ENCODE measurements at regions not wholly inside any gene's neighbourhood (a gene's known extent, or its start where the extent isn't known, plus 50 kb on each side); places are given as distances from the start of the nearest gene placed in this dataset.
"Not testable (repeated sequence)": the region's sequence is repeated elsewhere in the genome, so short reads cannot be mapped to it uniquely, and the experiment has no call there.

DNA sequence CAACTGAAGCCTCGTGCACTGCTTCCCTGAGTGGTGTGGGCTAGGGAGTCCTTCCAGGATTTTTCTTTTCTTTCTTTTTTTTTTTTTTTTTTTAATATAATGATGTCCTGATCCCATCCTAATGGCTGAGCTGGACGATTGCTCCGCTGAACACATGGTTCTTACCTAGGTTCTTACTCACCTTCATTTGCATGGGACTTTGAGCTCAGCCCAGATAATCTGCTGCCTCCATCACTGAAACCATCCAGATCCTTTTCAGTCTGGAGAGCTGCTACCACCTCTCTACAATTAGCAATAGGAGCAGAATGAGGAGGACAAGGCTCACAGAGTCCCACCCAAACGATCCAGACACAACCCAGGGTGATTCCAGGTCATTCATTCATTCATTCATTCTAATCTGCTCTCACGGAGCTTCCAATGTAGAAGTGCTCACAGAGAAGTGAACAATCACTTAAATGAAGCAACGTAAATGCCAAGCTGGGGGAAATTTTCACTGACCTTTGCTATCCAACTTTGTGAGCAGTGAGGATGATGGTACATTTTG lies 246.3 kb upstream of the RREB1 start:
- DNase-seq (ENCODE audit: extremely low read depth in 1 of 2, low read depth in 1 of 2) = no peak

DNA sequence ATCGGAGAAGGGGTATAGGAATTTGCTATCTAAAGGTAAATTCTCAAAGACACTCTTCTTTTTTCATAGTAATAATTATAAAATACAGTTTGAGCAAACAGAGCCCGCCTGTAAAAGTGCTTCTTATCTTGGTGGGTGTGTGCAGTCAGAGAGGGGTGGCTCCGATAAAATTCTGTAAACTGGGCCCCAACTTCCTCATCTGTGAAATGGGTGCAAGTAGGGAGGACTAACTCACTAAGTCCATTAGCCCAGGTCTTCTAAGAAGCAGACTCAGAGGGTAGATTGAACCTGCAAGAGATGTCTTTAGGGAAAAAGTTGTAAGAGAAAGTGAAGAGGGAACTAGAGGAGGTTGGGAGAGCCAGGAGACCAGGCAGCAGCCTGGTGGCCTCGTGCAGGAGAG lies 245.8 kb upstream of the RREB1 start:
- DNase-seq (ENCODE audit: extremely low read depth in 1 of 2, low read depth in 1 of 2) = no peak

DNA sequence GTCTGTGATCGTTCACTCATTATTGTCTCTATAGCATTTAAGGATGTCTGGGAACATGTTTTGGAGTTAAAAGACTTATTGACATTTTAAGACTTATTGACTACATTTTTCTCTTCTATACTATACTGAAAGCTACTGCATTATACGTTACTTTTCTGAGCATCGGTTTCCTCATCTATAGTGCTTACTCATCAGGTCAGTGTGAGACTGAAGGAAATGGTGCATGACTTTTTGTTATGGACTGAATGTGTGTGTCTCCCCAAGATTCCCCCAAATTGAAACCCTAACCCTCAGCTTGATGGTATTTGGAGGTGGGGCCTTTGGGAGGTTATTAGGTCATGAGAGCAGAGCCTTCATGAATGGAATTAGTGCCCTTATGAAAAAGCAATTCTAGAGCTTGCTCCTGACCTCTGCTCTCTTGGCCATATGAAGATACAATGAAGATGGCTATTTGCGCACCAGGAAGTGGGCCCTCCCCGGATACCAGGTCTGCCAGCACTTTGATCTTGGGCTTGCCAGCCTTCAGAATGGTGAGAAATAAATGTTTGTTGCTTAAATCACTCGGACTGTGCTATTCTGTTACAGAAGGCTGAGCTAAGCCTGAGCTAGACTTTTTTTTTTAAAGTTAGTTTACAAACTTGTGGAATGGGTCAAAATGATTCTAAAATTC lies 243.7 kb upstream of the RREB1 start:
- DNase-seq (ENCODE audit: extremely low read depth in 1 of 2, low read depth in 1 of 2) = no peak

DNA sequence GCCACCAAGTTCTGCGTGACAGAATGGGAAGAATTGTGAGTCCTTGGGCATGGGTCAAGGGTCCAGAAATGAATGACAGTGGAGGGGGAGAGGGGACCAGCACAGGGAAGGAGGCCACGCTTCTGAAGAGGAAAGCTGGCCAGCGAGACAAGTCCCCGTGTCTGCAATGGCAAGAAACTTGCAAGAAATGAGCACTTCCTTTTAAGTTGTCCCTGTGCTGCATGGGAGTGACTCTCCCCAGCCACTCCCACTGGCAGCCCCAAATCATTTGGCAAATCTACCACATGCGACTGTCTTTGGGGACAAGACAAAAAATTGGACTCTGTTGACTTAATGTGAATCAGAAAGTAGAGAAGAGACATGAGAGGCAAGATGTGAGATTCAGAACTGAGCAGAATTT lies 242.2 kb upstream of the RREB1 start:
- DNase-seq (ENCODE audit: extremely low read depth in 1 of 2, low read depth in 1 of 2) = no peak

DNA sequence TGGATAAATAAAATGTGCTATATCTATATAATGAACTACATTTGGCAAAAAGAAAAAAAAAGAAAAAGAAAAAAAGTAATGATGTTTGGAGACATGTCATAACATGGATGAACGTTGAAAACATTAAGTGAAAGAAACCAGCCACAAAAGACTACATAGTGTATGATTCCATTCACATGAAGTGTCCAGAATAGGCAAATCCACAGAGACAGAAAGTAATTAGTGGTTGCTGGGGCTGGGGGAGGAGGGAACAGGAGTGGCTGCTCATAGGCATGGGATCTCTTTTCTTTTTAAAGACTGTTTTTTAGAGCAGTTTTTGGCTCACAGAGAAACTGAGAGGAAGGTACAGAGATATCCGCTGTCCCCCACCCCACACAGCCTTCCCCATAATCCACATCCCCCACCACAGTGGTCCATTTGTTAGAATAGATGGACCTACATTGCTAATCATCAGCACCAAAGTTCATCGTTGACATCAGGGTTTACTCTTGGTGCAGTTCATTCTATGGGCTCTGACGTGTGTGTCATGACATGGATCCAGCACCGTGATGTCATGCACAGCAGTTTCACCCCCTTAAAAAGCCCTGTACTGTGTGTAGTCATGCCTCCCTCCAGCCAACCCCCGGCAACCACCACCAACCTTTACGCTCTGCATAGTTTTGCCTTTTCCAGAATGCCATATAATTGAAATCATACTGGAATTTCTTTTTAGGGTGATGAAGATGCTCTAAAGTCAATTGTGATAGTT lies 240.9 kb upstream of the RREB1 start:
- no peak for DNase-seq (ENCODE audit: extremely low read depth in 1 of 2, low read depth in 1 of 2)

DNA sequence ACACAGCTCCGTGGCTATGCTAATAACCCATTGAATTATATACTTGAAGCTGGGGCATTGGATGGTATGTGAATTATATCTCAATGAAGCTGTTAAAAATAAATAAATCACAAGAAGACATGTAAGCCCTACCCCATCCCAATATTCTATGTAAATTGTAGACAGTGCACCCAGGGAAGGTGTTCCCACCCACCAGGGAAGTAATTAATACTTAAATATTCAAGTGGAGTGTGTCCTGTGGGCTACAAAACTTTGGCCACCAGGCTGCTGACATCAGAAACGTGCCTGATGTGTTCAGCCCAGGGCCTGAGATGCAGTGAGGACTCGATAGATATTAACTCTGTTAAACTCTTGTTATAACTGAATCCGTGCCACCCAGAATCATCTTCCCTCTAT lies 240.4 kb upstream of the RREB1 start:
- no peak for DNase-seq (ENCODE audit: extremely low read depth in 1 of 2, low read depth in 1 of 2)

DNA sequence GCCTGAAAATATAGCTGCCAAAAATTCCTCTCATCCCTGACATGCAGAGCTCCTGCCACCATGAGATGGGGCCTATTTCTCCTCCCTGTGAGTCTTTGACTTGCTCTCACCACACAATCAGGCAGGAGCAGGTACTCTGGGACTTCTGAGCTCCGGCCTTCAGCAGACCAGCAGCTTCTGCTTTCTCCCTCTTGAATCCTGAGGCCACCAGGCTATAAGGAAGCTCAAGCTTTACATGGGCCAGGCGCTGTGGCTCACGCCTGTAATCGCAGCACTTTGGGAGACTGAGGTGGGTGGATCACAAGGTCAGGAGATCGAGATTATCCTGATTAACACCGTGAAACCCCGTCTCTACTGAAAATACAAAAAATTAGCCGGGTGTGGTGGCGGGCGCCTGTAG lies 238.7 kb upstream of the RREB1 start:
- no peak for DNase-seq (ENCODE audit: extremely low read depth in 1 of 2, low read depth in 1 of 2)

DNA sequence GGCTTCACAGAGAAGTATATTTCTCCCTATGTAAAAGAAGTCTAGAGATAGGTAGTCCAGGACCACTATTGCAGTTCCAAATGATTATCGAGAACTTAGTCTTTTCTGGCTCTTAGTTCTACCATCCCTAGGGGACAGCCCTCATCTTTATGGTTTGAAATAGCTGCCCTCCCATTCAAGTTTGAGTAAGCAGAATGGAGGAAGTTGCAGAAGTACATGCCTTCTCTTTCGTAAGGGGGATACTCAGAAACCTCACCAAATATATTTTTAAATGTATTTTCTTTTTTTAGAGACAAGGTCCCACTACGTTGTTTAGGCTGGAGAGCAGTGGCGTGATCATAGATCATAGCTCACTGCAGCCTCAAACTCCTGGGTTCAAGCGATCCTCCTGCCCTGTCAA lies 236.8 kb upstream of the RREB1 start:
- no peak for DNase-seq (ENCODE audit: extremely low read depth in 1 of 2, low read depth in 1 of 2)

DNA sequence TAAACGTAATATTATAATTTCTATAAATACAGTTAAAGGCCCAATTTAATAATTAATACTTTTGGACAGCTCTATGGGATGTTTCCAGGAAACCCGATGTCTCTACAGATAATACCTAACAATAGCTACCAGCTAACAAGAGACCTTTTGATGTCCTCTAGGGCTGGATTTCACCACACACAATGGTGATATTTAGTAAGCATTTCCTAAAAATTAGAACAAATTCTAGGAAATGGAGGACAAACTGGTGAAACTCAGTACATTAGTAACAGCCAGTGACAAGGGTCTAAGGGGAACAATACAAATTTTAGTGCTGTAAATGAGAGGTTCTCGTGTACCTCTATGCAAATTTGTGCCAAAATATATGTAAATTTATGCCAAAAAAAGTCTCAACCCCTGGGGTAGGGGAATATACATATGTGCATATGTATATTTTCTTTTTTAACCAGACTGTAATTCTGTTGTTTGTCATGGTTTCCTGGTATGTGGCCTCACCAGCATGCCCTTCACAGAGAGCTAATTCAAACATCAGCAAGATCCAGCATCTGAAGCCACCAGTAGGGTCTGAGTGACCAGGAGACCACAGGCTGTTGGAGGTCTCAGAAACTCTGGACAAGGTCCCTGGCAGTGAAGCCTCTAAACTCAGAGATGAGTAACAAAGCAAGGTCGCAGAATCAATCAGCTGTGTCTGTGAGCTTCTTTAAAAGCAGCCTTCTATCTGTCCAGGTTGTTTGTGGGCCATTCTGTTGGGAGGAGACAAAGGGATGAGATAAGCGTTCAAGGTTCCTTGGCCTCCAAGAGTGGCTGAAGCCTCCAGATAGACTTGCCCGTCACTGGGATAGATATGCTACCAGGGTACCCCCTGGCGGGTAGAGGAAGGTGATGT lies 235.1 kb upstream of the RREB1 start:
- no peak for DNase-seq (ENCODE audit: extremely low read depth in 1 of 2, low read depth in 1 of 2)

DNA sequence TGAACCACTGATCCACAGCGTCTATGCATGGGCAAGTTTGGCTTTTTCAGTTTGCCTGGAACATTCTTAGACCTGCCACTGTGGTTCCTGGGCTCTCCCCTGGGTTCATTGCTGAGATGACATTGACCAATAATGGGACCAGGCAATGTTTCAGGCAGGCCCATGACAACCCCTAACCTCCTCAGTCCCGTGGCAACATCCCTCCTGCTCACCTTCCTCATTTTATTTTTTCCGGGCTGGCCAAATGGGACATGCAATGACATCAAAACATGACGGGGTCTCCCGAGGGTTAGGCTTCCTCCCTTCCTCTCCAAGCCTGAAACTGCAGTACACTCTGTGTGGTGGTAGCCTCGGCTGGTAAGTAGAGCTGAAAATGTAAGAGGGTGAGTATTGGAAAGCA lies 234.0 kb upstream of the RREB1 start:
- DNase-seq (ENCODE audit: extremely low read depth in 1 of 2, low read depth in 1 of 2) = no peak

DNA sequence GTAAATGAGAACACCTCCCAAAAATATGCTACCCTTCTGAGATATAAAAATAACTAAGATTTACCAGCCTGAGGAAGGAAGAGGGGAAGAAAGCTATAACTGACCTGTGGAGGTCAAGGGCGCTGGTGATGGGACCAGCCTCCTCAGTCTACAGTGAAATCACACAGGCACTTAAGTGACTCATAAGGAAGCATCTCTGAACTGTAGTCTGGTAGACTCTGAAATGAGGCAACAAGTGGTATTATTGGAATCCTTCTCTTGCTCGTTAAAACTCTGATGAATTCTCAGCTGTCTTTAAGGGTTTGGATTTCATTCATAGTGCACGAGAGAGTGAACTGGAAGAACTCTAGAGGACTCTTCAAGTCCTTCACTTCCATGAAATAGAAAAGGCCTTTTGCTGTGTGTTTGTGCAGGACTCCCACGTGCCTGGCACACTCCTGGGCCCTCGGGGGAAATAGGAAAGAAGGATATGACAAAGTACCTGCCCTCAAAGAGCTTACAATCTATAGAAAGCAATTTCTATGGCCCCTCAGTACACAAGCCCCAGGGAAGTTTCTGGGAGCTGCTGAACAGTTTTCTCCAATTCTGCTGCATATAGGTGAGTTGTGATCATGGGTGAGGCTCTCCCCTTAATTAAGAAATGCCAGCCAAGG lies 231.8 kb upstream of the RREB1 start:
- DNase-seq (ENCODE audit: extremely low read depth in 1 of 2, low read depth in 1 of 2) = no peak

DNA sequence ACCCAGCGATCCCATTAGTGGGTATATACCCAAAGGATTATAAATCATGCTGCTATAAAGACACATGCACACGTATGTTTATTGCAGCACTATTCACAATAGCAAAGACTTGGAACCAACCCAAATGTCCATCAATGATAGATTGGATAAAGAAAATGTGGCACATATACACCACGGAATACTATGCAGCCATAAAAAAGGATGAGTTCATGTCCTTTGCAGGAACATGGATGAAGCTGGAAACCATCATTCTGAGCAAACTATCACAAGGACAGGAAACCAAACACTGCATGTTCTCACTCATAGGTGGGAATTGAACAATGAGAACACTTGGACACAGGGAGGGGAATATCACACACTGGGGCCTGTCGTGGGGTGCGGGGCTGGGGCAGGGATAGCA lies 230.0 kb upstream of the RREB1 start:
- DNase-seq (ENCODE audit: extremely low read depth in 1 of 2, low read depth in 1 of 2) = not testable (repeated sequence)

DNA sequence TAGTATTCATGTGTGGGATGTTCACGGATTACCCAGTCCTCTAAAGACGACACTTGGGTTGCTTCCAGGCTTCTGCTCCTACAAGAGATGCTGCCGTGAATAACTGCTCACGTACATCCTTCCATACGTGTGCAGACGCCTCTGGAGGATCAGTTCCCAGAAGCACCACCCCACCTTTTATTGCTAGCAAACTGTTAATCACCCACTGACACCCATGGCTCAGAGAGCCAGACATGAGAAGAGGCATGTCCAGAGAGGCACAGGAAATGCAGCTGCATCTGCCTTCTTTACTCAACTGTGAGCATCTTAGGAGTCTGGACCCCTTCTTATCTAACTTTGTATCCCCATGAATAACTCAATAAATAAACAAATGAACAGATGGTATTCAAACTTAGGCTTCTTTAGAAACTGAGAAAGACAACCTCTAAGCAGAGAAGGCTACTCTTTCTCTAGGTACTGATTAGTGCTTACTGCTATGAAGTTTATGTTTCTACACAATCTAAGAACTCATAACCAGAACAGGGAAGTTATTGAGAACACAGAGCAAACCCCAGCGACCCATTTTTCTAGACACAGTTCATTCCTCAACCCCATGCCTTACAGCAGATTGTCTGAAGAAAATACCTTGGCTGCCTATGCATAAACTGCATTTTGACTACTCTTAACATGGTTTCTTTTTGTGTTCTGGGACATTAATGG lies 228.7 kb upstream of the RREB1 start:
- no peak for DNase-seq (ENCODE audit: extremely low read depth in 1 of 2, low read depth in 1 of 2)

DNA sequence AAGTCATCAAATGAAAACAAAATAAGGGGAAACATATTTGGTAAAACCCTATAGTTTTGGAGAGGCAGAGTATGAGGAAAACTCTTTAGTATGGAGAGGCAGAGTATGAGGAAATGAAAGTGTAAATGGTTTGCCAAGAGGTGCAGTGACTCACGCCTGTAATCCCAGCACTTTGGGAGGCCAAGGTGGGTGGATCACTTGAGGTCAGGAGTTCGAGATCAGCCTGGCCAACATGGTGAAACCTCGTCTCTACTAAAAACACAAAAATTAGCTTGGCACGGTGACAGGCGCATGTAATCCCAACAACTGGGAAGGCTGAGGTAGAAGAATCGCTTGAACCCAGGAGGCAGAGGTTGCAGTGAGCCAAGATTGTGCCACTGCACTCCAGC lies 228.2 kb upstream of the RREB1 start:
- not testable (repeated sequence) for DNase-seq (ENCODE audit: extremely low read depth in 1 of 2, low read depth in 1 of 2)

DNA sequence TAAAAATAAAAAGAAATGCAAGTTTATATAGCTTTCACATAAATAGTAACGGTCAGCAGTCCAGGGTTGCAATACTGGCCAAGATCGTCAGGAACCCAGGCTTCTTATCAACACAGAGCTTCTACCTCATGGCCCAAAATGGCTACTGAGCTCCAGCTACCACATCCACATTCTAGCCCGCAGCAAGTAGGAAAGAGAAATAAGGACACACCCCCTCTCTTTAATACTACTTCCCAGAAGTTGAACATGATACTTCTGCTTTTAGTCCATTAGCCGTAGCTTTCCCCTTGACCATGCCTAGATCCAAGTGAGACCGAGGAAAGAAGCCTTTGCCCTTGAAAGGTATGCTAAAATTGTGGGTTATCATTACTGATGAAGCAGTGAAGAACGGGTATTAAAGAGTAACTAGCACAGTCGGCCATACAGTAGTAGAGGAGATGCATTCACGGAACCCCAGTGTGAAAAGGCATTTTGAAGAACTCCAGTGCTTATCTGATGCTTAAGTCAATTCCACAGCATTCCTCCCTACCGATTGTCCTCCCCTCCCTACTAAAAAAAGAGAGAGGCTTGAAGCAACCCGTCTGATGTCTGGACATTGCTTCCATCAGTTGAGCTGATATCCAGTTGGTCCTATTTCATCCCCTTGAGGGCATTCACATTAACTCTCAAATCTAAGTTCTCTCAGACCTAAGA lies 226.9 kb upstream of the RREB1 start:
- no peak for DNase-seq (ENCODE audit: extremely low read depth in 1 of 2, low read depth in 1 of 2)

DNA sequence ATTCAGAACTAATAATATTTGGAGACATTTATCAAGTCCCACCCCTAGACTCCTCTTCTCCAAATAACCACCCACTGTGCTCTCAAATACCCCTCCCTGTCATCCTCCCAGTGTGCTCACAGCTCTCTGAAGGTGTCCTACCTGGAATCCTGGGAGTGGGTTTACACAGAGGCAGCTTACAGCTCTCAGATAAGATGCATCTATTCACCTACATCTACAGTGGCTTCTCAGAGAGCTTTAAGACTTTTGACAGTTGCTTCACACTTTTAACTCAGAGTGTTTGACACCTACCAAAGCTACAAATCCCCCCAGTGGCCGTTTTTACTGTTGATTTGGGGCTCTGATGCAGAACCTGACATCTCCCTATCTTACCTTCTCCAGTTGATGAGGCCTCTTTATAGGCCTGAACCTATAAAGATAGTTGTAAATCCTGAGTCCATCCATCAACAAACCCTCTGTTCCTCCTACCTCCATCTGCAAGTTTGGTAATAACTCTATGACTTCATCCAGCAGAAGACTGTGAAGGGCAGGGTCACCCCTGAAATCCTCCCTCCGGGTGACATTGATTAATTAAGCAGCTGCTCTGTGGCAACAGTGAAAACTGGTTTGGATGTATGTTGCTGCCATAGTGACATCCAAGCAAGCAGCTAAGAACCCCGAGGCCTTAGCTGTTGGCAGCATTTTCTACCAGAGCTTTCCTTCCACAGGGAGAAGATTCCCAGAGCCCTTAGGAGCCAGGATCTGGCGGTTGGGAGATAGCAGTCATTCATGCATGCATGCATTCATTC lies 226.1 kb upstream of the RREB1 start:
- DNase-seq (ENCODE audit: extremely low read depth in 1 of 2, low read depth in 1 of 2) = no peak

DNA sequence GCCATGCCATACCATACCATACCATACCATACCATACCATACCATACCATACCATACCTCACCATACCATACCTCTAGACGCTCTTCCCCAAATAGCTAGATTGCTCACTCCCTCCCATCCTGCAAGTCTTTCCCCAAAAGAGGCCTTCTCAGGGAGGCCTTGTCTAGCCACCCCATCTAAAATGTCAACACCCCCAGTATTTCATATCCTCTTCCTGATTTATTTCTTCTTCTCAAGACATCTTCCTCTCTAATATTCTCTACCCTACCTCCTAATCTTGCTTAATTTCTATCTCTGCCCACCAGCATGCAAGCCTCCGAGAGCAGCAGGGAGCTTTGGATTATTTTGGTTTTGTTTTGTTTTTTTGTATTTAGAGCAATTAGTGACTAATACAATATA lies 225.2 kb upstream of the RREB1 start:
- DNase-seq (ENCODE audit: extremely low read depth in 1 of 2, low read depth in 1 of 2) = no peak

DNA sequence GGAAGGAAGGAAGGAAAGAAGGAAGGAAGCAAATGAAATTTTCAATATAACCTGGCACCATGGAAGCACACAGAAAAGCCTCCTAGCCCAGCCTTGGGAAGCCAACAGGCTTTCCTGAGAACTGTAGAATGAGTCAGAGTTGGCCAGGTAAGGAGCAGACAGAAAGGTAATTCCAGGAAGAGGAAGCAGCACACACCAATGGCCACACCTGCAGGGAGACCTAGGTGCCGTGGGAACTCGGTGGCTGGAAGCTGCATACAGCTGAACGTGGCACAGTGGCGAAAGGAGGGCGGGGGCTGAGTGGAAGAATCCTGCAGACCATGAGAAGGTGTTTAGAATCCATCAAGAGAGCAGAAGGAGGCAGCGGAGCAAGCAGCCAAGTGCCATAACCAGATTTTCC lies 224.8 kb upstream of the RREB1 start:
- DNase-seq (ENCODE audit: extremely low read depth in 1 of 2, low read depth in 1 of 2) = no peak

DNA sequence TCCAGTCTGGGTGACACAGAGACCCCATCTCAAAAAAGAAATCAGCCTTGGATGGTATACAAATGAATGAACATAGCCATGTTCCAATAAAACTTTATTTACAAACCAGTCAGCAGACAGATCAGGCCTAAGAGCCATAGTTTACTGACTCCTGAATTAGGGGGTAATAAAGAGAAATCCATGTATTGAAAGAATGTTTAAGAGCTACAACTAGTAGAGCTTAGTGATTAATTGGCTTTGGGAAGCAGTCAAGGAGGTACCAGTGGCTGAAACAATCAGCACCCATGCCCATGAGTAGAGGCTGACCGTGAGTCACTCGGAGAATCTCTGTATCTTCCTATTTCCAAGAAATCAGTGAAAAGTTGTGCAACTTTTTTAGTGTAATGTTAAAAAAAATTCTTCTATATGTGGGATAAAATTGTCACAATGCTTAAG lies 223.6 kb upstream of the RREB1 start:
- no peak for DNase-seq (ENCODE audit: extremely low read depth in 1 of 2, low read depth in 1 of 2)

All from stimulated activated CD8-positive, alpha-beta memory T cell treated with anti-CD3 and anti-CD28 coated beads, Interleukin-7, amount 100 ng/mL, for 48 hours (primary cell).